Psoas muscle (tissue), 7 donors: ENCODE measurements at regions not wholly inside any gene's neighbourhood (a gene's known extent, or its start where the extent isn't known, plus 50 kb on each side); places are given as distances from the start of the nearest gene placed in this dataset.

ENCODE experiments used
- ATAC-seq, 4 donors: fragments of 200-7000 bp; cut with Tn5 transposase; one replicate each; pipeline ENCODE4 v1.9.1; 2020; ENCODE audit warnings: moderate library complexity in 3 of 4, mild to moderate bottlenecking in 2 of 4
- DNase-seq, 2 donors: peaks; one replicate each; pipeline ENCODE4 v3.0.0-alpha.2; 2020
- H3K27ac ChIP-seq: fragments of 200-600 bp; one replicate; pipeline ENCODE4 v1.8.0; 2022
- H3K27me3 ChIP-seq, 3 donors: fragments of 200-600 bp in 1 of 3; one replicate each; pipeline versions ENCODE4 v1.6.1 to v1.8.0; 2013 to 2022; ENCODE audit warnings: low read length in 2 of 3, mild to moderate bottlenecking in 2 of 3, moderate library complexity in 1 of 3; ENCODE audit not compliant: insufficient read depth in 3 of 3
- H3K36me3 ChIP-seq, 2 donors: fragments of 200-600 bp in 1 of 2; one replicate each; pipeline versions ENCODE4 v1.6.1 to v1.8.0; 2013 to 2022; ENCODE audit warnings: low read depth in 1 of 2, mild to moderate bottlenecking in 1 of 2, moderate library complexity in 1 of 2; ENCODE audit not compliant: insufficient read depth in 1 of 2
- H3K4me1 ChIP-seq: fragments of 200-600 bp; one replicate; pipeline ENCODE4 v1.8.0; 2022
- H3K4me3 ChIP-seq: fragments of 200-600 bp; one replicate; pipeline ENCODE4 v1.8.0; 2022; ENCODE audit warnings: mild to moderate bottlenecking
- H3K9me3 ChIP-seq: fragments of 200-600 bp; one replicate; pipeline ENCODE4 v1.8.0; 2022
- CTCF ChIP-seq: fragments of 200-600 bp; IDR thresholded peaks from one replicate; pipeline ENCODE4 v1.8.0; 2022; ENCODE audit warnings: antibody characterized with exemption
- WGBS, 3 donors: extraction: QIAGEN DNeasy Blood & Tissue Kit; methylation state at CpG; one replicate each; pipeline versions ENCODE4 v1.1.6 to v1.1.7; 2013; 5-methylcytosine and 5-hydroxymethylcytosine counted together
- intact Hi-C, 2 donors: fragments of 100-400 bp; cut with DNase I; formaldehyde crosslinking; loops; one replicate each; pipeline versions ENCODE4 v1.11.0 to v1.14.2; 2022
- donor health status: healthy with polysubstance abuse.
- donor health status: DM: no; HTN: no; CAD: no; lungs with moderate emphysema.
- donor health status: Bipolar disorder and iron deficiency.
- donor health status: healthy.
- donor health status: DM: yes; HTN: yes; CAD: no.
- donor health status: DM: no; HTN: no; CAD: no.
- donor health status: DM: yes; HTN: yes; CAD: no.

- Histone ChIP-seq H3K36me3 (no peaks in the 10 kb centered on the region), H3K4me3 (no peak overlapping the region), H3K27me3 (no peaks in the 10 kb centered on the region), H3K4me1 (no peaks in the 10 kb centered on the region), H3K27ac (no peak overlapping the region), H3K9me3 (no peaks in the 10 kb centered on the region)
- ATAC-seq (no peak), DNase-seq (no peak)
- no peak for TF ChIP-seq CTCF
- intact Hi-C loops = no loop called here
Measured at GRCh38 chr2:183409662-183410061, 285.4 kb downstream of the NUP35 start.

- DNase-seq = no peak
- no peaks in the 10 kb centered on the region for H3K27me3 ChIP-seq
- no peak for ATAC-seq
- no peak for TF ChIP-seq CTCF
- no peaks in the 10 kb centered on the region for H3K9me3 ChIP-seq
- H3K4me1 ChIP-seq = no peaks in the 10 kb centered on the region
- intact Hi-C loops = no loop called here
- H3K36me3 ChIP-seq = no peaks in the 10 kb centered on the region
- 65 to 74% (median 69%) methylated on average over 4 of the region's 4 CpGs for WGBS, 3 donors
- H3K4me3 ChIP-seq = no peak overlapping the region
- no peak overlapping the region for H3K27ac ChIP-seq
Measured at GRCh38 chr2:183416753-183417152, 292.5 kb downstream of the NUP35 start.

GRCh38 chr2:183426825-183427224, 302.6 kb downstream of the NUP35 start:
- no peak overlapping the region for H3K4me3 ChIP-seq
- no peak for TF ChIP-seq CTCF
- ATAC-seq = no peak

GRCh38 chr2:183427558-183427957, 303.3 kb downstream of the NUP35 start:
- intact Hi-C loops = no loop called here
- WGBS, 3 donors = 90 to 92% (median 91%) methylated on average over 3 of the region's 3 CpGs

More at GRCh38 chr2:183426825-183427224, 302.6 kb downstream of the NUP35 start:
- no peak overlapping the region for H3K27ac ChIP-seq
- WGBS, 3 donors = 77 to 83% (median 82%) methylated on average over 3 of the region's 3 CpGs
- no peak for DNase-seq
- H3K4me1 ChIP-seq = no peaks in the 10 kb centered on the region
- H3K36me3 ChIP-seq = no peaks in the 10 kb centered on the region
- intact Hi-C loops = no loop called here
- no peaks in the 10 kb centered on the region for H3K27me3 ChIP-seq
- no peaks in the 10 kb centered on the region for H3K9me3 ChIP-seq

More at GRCh38 chr2:183427558-183427957, 303.3 kb downstream of the NUP35 start:
- Histone ChIP-seq H3K4me1 (no peaks in the 10 kb centered on the region), H3K27ac (no peak overlapping the region), H3K36me3 (no peaks in the 10 kb centered on the region), H3K27me3 (no peaks in the 10 kb centered on the region), H3K4me3 (no peak overlapping the region), H3K9me3 (no peaks in the 10 kb centered on the region)
- no peak for TF ChIP-seq CTCF
- DNase-seq (no peak), ATAC-seq (no peak)
